B cell (primary cell): ENCODE measurements at regions not wholly inside any gene's neighbourhood (a gene's known extent, or its start where the extent isn't known, plus 50 kb on each side); places are given as distances from the start of the nearest gene placed in this dataset.

Source experiments
- ATAC-seq: fragments of 200-7000 bp; cut with Tn5 transposase; one replicate; pipeline ENCODE4 v1.10.0; 2021; ENCODE audit warnings: low read depth, mild to moderate bottlenecking, moderate number of reproducible peaks, moderate library complexity
- CTCF ChIA-PET: fragments of 350-600 bp; sonication (Branson Sonifier 250); formaldehyde crosslinking; loops from one replicate; lab custom pipeline; 2021; ENCODE audit warnings: antibody characterized with exemption, inconsistent platforms; lab: Charles Lee
- POLR2A ChIA-PET: fragments of 350-600 bp; sonication (Branson Sonifier 250); formaldehyde crosslinking; loops from one replicate; lab custom pipeline; 2021; ENCODE audit warnings: antibody characterized with exemption; lab: Charles Lee
- DNase-seq: peaks from one replicate; pipeline ENCODE4 v3.0.0; 2013
- H2AFZ ChIP-seq: 2 replicates; pipeline ENCODE4 v1.6.1; 2012; ENCODE audit warnings: mild to moderate bottlenecking, low read depth, low read length; ENCODE audit not compliant: insufficient read depth, poor library complexity, severe bottlenecking
- H3K27ac ChIP-seq, 2 donors: 1 replicate in 1 of 2; 2 replicates in 1 of 2; pipeline ENCODE4 v1.5.1; 2012 to 2013; ENCODE audit warnings: low read length in 2 of 2, mild to moderate bottlenecking in 2 of 2, moderate library complexity in 1 of 2
- H3K27me3 ChIP-seq, 4 experiments: fragments of 200-600 bp in 1 of 4; sonication (generic) in 1 of 4; replicated peaks in 1 of 4; 1 replicate in 2 of 4; 2 replicates in 2 of 4; pipeline versions ENCODE4 v1.6.1 to v1.7.0; 2013 to 2016; ENCODE audit warnings: low read length in 3 of 4, mild to moderate bottlenecking in 2 of 4, mixed read lengths in 1 of 4, moderate library complexity in 1 of 4; ENCODE audit not compliant: insufficient read depth in 4 of 4, control insufficient read depth in 3 of 4; ENCODE audit errors: control extremely low read depth in 1 of 4
- H3K36me3 ChIP-seq, 2 experiments: replicated peaks in 1 of 2; 1 replicate in 1 of 2; 2 replicates in 1 of 2; pipeline versions ENCODE4 v1.6.1 to v1.7.1; 2013; ENCODE audit warnings: low read length in 1 of 2; ENCODE audit not compliant: insufficient read depth in 2 of 2, control insufficient read depth in 1 of 2; ENCODE audit errors: control extremely low read depth in 1 of 2, extremely low read depth in 1 of 2
- H3K4me1 ChIP-seq, 2 donors: fragments of 200-600 bp in 1 of 2; sonication (generic) in 1 of 2; 1 replicate in 1 of 2; 2 replicates in 1 of 2; pipeline versions ENCODE4 v1.5.1 to v1.6.1; 2013 to 2017; ENCODE audit warnings: low read length in 2 of 2; ENCODE audit not compliant: control insufficient read depth in 2 of 2, insufficient read depth in 2 of 2
- H3K4me2 ChIP-seq: replicated peaks from 2 replicates; pipeline ENCODE3; 2012; ENCODE audit warnings: mild to moderate bottlenecking, low read depth, low read length; ENCODE audit not compliant: poor library complexity, severe bottlenecking
- H3K4me3 ChIP-seq, 5 experiments: fragments of 200-600 bp in 1 of 5; sonication (generic) in 1 of 5; 1 replicate in 3 of 5; 2 replicates in 2 of 5; pipeline versions ENCODE4 v1.5.1 to v1.7.0; 2011 to 2016; ENCODE audit warnings: low read length in 4 of 5, mild to moderate bottlenecking in 4 of 5, low read depth in 2 of 5, control low read depth in 1 of 5, moderate library complexity in 1 of 5; ENCODE audit not compliant: insufficient read depth in 1 of 5; ENCODE audit errors: control extremely low read depth in 1 of 5, extremely low read depth in 1 of 5
- H3K79me2 ChIP-seq: fragments of 200-600 bp; sonication (generic); one replicate; pipeline ENCODE4 v1.6.0; 2016; ENCODE audit warnings: low read length; ENCODE audit not compliant: control insufficient read depth, insufficient read depth
- H3K9ac ChIP-seq: fragments of 200-600 bp; sonication (generic); 2 replicates; pipeline ENCODE4 v1.6.1; 2017; ENCODE audit warnings: mild to moderate bottlenecking, low read length, moderate library complexity
- H3K9me3 ChIP-seq, 3 donors: one replicate each; pipeline versions ENCODE4 v1.6.1 to v1.7.1; 2013; ENCODE audit warnings: low read length in 2 of 3; ENCODE audit not compliant: control insufficient read depth in 2 of 3, insufficient read depth in 1 of 3; ENCODE audit errors: control extremely low read depth in 1 of 3
- H4K20me1 ChIP-seq: 2 replicates; pipeline ENCODE4 v1.6.0; 2012; ENCODE audit warnings: mild to moderate bottlenecking, low read length; ENCODE audit not compliant: insufficient read depth, control insufficient read depth, poor library complexity, severe bottlenecking
- H3K27ac Mint-ChIP-seq: one replicate; pipeline ENCODE4 v1.8.0; 2021; ENCODE audit warnings: mixed read lengths
- H3K27me3 Mint-ChIP-seq: one replicate; pipeline ENCODE4 v1.8.0; 2021; ENCODE audit warnings: mixed read lengths
- H3K4me1 Mint-ChIP-seq: one replicate; pipeline ENCODE4 v1.8.0; 2021; ENCODE audit warnings: mixed read lengths
- H3K4me3 Mint-ChIP-seq: one replicate; pipeline ENCODE4 v1.8.0; 2021; ENCODE audit warnings: mixed read lengths
- H3K9me3 Mint-ChIP-seq: one replicate; pipeline ENCODE4 v1.8.0; 2022; ENCODE audit warnings: mixed read lengths; ENCODE audit not compliant: insufficient read depth
- CTCF ChIP-seq: fragments of 200-600 bp; IDR thresholded peaks from one replicate; pipeline ENCODE4 v1.8.0; 2022; ENCODE audit warnings: antibody characterized with exemption, mild to moderate bottlenecking
- EZH2 ChIP-seq: IDR thresholded peaks from 2 replicates; pipeline ENCODE4 v1.6.1; 2012; ENCODE audit warnings: borderline replicate concordance, low read depth, mild to moderate bottlenecking, moderate library complexity, low read length; ENCODE audit not compliant: insufficient read depth, poor library complexity, severe bottlenecking
- WGBS: methylation state at CpG from one replicate; pipeline ENCODE4 v1.1.5; 2013; ENCODE audit warnings: missing lambda C conversion rate; ENCODE audit not compliant: insufficient coverage; 5-methylcytosine and 5-hydroxymethylcytosine counted together
- intact Hi-C: fragments of 100-400 bp; cut with micrococcal nuclease; formaldehyde crosslinking; loops from one replicate; pipeline ENCODE4 v1.10.0; 2022

- no peak overlapping the region for H2AFZ ChIP-seq
- Mint-ChIP-seq H3K4me1 (no peaks in the 10 kb centered on the region), H3K27ac (no peak overlapping the region), H3K9me3 (peaks cover 2% of the 10 kb centered on the region), H3K27me3 (no peaks in the 10 kb centered on the region), H3K4me3 (no peak overlapping the region)
- DNase-seq = no peak
- no peaks in the 10 kb centered on the region for H4K20me1 ChIP-seq
- ChIA-PET POLR2A (no interaction called here), CTCF (no interaction called here)
- H3K27ac ChIP-seq = no peak overlapping the region
- no peaks in the 10 kb centered on the region for H3K79me2 ChIP-seq
- H3K9me3 ChIP-seq = no peaks in the 10 kb centered on the region
- H3K4me1 ChIP-seq = no peaks in the 10 kb centered on the region
- H3K27me3 ChIP-seq = no peaks in the 10 kb centered on the region
- WGBS = 93% methylated on average over 4 of the region's 6 CpGs
- H3K4me2 ChIP-seq = no peak overlapping the region
- no peak overlapping the region for H3K4me3 ChIP-seq
- intact Hi-C loops = no loop called here
- H3K36me3 ChIP-seq = no peaks in the 10 kb centered on the region
- no peak for TF ChIP-seq CTCF
- no peak for TF ChIP-seq EZH2
- no peak for ATAC-seq
- H3K9ac ChIP-seq = no peak overlapping the region
Measured at GRCh38 chr4:92120810-92121498, 182.8 kb upstream of the GRID2 start.

GRCh38 chr4:92122911-92123310 is 180.9 kb upstream of the GRID2 start:
- no peaks in the 10 kb centered on the region for H3K4me1 Mint-ChIP-seq
- Histone ChIP-seq H3K4me2 (no peak overlapping the region), H3K79me2 (no peaks in the 10 kb centered on the region), H3K9ac (no peak overlapping the region), H4K20me1 (no peaks in the 10 kb centered on the region), H3K9me3 (peaks cover 0 to under 1% (median 0%) of the 10 kb centered on the region in 3 donors), H3K4me3 (no peak overlapping the region), H2AFZ (no peak overlapping the region), H3K4me1 (no peaks in the 10 kb centered on the region), H3K27me3 (no peaks in the 10 kb centered on the region), H3K27ac (no peak overlapping the region), H3K36me3 (no peaks in the 10 kb centered on the region)
- no peak overlapping the region for H3K4me3 Mint-ChIP-seq
- POLR2A ChIA-PET = no interaction called here
- ATAC-seq = no peak
- CTCF ChIA-PET = no interaction called here
- WGBS = 85% methylated on average over 2 of the region's 3 CpGs
- no peak overlapping the region for H3K27ac Mint-ChIP-seq
- DNase-seq = no peak
- no peaks in the 10 kb centered on the region for H3K27me3 Mint-ChIP-seq
- intact Hi-C loops = no loop called here
- TF ChIP-seq CTCF (no peak), EZH2 (no peak)
- H3K9me3 Mint-ChIP-seq = peaks cover 2% of the 10 kb centered on the region
